ENCODE measurements at regions not wholly inside any gene's neighbourhood (a gene's known extent, or its start where the extent isn't known, plus 50 kb on each side); places are given as distances from the start of the nearest gene placed in this dataset.
A peak's percentile ranks its signal among the peaks of the same experiment; 100 is the strongest.
"Not testable (repeated sequence)": the region's sequence is repeated elsewhere in the genome, so short reads cannot be mapped to it uniquely, and the experiment has no call there.

DNA sequence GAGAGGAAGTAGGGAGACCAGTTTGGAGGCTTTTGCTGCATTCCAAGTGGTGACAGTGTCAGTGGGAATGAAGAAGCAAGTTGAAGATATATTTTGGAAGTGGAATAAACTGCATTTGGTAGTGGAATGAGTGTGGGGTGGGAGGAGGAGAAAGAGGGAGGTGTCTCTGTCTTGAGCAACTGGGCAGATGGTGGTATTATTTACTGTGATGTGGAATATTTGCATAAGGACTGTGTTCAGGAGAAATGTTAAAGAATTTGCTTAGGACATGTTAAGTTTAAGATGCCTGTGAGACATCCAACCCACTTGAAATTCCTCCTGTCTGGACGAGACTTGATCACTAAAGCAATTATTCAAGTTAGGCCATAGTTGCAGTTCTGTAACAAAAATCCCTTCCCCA is 448.9 kb upstream of the AMOT start:
- no peak for DNase-seq

DNA sequence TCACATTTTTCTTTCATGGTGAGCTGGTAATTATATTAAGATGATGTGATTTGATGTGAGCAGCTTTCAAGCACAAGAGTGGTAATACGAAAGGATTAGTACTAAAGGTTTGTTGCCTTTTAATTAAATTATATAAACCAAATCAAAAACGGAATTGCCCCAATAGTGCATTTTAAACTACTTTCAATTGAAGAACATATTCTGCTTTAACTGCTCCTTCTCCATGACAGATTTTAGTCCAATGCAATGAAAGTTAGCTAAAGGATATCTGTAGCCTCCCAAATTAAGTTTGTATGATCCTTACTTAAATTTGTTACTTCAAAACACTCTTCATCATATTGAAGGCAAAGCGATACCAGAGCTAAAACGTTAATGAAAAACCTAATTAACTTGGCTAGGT is 447.1 kb upstream of the AMOT start:
- DNase-seq, result no peak

DNA sequence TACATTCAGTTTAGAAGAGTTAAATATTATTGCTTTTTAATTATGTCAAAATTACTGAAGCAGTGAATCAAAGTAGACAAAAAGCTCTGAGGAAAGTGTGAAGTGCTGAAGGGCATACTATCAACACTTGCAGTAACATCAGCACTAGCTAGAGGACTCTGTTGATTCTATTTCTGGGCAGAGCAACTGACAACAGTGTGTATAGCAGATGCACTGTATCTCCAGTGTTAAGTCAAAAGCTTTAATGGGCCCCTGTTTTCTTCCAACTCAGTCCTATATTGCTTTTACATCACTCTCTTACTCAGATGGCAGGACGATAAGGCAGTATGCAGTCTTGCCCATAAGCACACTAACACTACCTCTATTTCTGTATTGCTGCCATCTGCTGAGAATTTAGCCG is 435.2 kb upstream of the AMOT start:
- no peak for DNase-seq

DNA sequence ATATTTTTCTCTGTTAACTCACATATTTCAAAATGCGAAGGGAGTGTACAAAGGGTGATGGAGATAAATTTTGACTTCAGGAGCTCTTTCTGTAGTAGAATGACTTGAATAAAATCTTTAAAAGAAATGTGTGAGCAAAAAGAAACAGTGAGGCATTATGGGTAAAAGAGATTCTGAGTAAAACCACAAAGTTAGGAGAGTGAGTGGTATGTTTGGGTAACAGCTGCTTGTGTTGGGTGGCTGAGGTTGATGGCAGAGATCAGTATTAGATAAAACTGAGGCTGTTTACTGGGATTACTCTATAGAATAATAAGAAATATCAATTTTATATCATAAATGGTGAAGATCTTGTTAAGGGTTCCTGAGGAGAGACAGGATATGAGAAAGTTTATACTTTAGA is 434.2 kb upstream of the AMOT start:
- peak; percentile 16 for DNase-seq

DNA sequence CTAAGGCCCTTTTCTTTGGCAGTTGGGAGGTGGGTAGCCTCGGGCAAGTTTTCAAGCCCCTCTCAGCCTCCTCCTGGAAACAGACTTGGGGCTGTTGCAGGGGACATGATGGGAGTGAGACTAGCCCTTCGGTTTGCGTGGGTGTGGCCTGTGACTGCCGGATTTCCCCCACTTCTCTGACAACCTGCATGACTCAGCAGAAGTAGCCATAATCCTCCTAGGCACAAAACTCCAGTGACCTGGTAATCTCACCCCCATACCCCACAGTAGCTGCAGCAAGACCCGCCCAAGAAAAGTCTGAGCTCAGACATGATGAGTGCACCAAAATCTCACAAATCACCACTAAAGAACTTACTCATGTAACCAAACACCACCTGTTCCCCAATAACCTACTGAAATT is 433.7 kb upstream of the AMOT start:
- no peak for DNase-seq

DNA sequence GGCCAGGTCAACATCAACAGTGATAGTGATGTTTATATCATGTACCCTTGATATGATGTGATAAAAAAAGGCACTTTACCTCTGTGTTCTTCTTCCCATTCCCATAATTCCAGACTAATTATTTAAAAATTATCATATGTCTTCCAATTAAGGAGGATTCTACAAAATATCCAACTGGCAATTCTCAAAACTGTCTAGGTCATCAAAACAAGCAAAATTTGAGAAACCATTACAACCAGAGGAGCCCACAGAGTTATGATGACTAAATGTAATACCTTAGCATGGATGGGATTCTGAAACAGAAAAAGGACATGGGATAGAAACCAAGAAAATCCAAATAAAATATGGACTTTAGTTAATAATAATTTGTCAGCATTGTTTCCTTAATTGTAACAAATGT is 428.6 kb upstream of the AMOT start:
- DNase-seq, result no peak

DNA sequence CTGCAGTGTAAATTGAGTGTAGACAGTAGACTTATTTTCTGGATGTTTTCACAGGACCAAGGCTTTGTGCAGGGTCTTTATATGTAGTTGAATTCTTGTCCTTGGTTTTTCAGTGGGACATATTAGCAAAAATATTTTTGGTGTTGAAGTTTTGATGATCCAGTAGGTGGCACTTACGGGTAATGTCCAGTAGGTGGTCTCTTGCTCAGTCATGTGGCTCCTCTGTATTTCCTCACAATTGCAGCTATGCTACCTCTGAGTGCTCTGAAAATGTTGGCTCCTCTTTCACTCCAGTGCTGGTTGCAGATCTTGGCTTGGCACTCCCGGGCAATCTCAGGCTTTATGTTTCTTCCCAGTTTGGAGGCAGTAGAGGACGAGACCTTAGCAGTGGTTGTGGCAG is 419.8 kb upstream of the AMOT start:
- DNase-seq, result no peak

DNA sequence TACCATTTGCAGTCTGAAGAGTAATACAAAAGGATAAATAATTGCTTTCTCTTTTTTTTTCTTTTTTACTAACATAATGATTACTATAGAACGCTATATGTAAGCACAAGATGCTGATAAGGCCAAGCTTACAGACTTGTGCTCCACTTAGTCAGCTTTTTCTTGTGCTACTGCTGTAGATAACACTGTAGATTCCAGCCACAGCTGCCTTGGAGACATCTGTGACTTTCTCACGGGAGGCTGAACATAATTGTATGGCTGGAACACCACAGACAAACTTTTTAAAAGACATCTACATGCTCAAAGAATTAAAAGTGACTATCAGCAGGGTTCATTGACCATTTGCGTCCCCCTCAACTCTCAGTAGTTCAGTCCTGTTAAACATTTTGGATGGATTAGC is 381.7 kb upstream of the AMOT start:
- no peak for DNase-seq

DNA sequence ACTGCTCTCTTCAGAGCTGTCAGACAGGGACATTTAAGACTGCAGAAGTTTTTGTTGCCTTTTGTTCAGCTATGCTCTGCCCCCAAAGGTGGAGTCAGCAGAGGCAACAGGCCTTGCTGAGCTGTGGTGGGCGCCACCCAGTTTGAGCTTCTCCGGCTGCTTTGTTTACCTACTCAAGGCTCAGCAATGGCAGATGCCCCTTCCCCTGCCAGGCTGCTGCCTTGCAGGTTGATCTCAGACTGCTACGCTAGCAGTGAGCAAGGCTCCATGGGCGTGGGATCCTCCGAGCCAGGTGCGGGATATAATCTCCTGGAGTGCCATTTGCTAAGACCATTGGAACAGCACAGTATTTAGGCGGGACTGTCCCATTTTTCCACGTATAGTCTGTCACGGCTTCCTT is 371.4 kb upstream of the AMOT start:
- DNase-seq, result no peak

DNA sequence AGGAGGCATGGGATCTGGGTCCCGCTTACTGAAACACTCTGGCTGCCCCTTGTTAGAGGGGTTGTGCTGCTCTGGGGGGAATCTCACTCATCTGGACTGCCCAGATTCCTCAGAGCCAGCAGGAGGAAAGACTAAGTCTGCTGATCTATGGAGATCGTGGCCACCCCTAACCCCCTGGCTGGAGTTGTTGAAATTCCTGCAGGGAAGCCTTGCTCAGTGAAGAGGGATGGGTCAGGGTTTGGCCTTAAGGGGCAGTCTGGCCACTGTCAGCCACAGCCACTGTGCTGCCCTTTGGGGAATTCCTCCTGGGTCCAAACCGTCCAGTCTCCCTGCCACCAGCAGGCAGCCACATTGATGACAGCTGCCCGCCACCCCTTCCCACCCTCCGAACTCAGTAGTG is 362.0 kb upstream of the AMOT start:
- DNase-seq, result no peak

DNA sequence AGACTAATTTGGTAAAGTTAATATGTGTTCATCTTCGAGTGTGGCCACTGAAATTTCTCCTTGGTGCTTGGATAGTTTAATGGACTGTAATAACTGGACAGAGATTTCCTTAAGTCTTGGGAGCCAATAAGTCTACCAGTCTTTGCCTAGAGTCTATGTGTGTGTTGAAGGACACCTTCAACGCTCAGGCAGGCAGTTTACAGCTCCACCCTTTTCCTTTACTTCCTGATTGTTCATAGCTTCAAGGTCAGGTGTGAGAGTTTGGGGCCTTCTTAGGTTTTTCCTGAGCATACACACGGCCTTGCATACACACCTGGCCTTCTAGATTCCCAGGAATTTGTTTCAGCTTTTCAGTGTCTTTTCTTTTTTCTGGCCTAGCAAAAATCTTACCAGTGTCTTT is 355.3 kb upstream of the AMOT start:
- DNase-seq, result no peak

DNA sequence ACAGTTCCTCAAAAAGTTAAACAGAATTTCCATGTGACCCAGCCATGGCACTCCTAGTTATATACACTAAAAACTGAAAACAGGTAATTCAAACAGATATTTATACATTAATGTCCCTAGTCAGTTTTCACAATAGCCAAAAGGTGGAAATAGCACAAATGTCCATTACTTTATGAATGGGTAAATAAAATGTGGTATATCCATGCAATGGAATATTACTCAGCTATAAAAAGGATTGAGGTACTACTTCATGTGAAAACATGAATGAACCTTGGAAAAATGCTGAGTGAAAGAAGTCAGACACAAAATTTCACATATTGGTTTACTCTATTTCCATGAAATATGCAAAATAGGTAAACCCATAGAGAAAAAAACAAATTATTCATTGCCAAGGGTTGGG is 351.8 kb upstream of the AMOT start:
- DNase-seq, result no peak

DNA sequence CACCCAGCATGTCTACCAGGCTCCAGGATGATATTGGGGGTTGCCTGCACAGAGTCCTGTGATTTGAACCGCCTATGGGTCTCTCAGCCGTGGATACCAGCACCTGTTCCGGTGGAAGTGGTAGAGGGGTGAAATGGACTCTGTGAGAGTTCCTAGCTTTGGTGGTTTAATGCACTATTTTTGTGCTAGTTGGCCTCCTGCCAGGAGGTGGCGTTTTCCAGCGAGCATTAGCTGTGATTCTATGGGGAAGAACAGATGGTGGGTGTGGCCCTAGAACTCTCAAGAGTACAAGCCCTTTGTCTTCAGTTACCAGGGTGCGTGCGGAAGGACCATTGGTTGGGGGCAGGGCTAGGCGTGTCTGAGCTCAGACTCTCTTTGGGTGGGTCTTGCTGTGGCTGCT is 316.9 kb upstream of the AMOT start:
- DNase-seq, result no peak

DNA sequence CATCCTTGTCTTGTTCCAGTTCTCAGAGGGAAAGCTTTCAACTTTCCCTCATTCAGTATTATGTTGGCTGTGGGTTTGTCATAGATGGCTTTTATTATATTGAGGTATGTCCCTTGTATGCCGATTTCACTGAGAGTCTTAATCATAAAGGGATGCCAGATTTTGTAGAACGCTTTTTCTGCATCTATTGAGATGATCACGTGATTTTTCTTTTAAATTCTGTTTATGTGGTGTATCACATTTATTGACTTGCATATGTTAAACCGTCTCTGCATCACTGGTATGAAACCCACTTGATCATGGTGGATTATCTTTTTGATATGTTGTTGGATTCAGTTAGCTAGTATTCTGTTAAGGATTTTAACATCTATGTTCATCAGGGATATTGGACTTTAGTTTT is 313.7 kb upstream of the AMOT start:
- not testable (repeated sequence) for DNase-seq

DNA sequence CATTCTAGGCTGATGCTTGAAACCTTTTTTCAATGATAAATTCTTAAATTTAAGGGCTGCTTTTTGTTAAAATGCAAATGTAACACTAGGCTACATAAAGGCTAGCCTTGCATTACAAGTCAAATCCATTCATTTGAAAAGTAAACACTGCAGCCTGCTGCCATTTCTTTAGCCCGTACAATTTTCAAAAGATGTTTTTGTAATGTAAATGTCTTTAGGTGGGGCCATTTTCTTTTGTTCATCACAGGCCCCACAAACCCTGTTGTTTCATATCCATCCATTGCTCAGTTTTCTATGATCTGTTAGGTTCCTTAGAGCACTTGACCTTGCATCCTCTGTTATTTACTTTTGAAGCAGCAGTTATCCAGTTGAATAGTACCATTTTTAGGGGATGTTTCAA is 296.2 kb upstream of the AMOT start:
- no peak for DNase-seq

DNA sequence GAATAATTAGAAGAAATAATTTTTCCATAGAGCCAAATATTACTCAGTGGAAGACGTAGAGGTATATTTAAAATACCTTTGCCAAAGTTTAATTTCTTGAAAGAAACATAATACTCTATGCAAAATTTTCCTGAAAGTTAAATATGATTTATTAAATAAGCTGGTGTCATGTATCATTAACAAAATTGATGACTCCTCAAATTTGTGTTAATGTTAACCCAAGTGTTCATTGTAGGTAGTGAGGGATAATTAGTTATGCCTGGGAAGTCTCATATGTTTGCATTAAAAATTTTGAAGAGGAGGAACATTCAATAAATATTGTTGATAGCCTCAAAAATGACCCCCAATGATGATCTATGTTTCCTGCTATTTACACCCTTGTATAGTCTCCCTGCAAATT is 292.7 kb upstream of the AMOT start:
- no peak for DNase-seq

DNA sequence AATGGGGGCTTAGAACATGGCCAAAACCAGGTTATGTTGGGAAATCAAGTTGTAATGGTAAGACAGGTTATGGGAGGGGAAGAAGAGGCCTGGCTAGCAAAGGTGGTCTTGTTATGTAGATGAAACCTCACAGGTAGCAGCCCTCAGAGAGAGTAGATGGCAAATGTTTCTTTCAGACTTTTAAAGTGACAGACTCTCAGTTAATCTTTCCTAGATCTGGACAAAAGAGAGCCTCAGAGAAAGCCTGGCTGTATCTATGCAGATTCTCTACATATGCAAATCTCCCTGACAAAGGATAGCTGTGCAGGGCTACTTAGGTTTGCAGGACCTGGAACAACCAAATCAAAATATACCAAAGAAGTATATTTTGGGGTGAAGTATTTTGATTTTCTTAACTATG is 284.1 kb upstream of the AMOT start:
- DNase-seq, result no peak

DNA sequence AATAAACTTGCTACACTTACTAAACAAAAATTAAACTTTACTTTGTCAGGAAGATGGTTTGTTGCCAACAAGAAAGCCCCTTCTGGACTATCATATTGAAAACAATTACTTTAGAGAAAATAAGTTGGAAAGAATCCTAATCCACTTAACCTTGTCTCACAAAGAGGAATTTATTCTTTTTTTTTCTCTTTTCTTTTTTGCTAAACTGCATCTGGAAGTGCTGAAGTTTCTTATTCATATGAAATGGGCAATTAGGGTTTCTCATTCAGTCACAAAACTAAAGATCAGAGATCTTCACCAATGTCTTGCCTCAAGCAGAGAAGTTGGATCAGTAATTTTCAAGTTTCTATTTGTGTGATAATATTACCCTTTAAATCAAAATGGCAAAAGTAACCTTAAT is 234.9 kb upstream of the AMOT start:
- no peak for DNase-seq

DNA sequence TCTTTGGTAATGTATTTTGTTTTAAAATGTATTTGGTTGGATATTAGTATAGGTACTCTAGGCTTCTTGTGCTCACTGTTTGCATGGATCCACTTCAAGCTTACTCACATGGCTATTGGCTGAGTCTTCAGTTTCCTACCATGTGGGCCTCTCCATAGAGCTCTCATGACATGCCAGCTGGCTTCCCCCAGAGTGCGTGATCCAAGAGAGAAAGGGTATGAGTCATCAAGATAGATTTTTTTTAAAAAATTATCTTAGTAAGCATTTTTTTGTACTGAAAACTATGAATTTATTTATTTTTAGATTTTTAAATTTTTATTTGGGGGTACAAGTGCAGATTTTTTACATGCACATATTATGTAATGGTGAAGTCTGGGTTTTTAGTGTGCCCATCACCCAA is 219.1 kb upstream of the AMOT start:
- DNase-seq, result no peak

DNA sequence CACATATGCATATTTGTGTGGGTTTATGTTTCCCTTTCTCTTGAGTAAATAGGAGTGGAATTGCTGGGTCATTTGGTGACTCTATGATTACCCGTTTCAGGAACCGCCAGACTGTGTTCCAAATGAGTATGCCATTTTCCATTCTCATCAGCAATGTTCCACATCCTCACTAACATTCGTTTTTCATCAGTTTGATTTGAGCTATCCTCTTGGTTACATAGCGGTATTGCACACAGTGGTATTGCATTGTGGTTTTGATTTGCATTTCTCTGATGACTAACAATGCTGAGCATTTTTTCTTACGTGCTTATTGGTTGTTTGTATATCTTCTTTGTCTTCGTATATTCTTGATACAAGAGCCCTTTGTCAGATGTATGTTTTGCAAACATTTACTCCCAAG is 218.0 kb upstream of the AMOT start:
- DNase-seq, result peak; percentile 60

DNA sequence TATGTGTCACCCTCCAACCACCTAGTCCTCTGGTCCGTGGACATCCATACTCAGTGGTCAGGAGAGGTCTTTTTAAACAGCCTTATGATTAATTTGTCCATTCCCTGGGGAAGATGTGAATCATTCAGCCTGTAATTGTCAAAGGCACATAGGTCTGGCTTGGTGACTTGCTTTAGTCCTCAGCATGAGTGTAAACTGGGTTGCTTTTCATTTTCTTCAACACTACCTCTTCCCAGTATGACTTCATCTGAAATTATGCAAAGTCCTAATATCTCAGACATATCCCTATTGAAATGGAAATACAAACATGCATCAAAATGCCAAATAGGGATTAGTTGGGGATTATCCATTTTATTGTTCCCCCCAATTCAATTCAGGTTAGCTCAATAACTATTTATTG is 208.3 kb upstream of the AMOT start:
- no peak for DNase-seq

DNA sequence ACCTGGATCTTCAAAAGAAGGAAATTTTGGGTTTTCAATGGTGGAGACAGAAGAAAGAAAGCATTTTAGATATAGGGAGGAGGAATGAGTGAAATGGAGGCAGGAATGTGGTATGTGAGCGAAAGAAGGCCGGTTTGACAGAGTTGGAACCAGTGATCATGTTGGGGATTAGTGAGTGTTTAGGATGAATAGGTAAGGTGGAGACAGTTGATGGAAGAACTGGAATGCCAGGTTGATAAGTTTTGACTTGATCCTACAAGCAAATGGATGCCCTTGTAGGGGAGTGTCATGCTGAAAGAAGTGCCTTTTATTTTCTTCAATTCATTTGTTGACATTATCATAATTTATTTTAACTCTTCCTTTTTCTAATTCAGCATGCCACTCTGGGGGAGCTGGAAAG is 207.8 kb upstream of the AMOT start:
- DNase-seq, result no peak

DNA sequence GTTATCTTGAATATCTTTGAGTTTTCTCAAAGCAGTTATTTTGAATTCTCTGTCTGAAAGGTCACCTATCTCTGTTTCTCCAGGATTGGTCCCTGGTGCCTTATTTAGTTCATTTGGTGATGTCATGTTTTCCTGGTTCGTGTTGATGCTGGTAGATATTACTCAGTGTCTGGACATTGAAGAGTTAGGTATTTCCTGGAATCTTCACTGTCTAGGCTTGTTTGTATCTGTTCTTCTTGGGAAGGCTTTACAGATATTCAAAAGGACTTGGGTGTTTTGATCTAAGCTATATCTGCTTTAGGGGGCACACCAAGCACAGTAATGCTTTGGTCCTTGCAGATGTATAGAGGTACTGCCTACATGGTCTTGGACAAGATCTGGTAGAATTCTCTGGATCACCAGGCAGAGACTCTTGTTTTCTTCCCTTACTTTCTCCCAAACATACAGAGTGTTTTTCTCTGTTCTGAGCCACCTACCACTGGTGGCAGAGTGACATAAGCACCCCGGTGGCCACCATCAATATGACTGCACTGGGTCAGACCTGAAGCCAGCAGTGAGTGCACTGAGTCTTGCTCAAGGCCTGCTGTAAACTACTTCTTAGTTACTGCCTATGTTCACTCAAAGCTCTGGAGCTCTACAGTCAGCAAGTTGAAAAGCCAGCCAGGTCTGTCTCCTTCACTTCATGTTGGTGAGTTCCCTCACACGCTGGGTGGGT is 193.5 kb upstream of the AMOT start:
- no peak for DNase-seq

DNA sequence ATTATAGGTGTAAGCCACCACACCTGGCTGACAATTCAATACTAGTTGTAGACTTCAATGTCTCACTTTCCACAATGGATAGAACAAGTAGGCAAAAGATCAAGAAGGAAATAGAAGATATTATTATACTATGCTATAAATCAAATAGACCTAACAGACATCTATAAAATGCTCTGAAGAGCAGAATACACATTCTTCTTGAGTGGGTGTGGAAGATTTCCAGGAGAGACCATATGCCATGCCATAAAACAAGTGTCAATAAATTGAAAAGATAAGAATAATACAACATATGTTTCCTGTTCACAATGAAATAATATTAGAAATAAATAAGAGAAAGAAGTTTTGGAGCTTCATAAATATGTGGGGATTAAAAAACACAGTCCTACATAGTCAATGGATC is 179.3 kb upstream of the AMOT start:
- DNase-seq, result no peak

DNA sequence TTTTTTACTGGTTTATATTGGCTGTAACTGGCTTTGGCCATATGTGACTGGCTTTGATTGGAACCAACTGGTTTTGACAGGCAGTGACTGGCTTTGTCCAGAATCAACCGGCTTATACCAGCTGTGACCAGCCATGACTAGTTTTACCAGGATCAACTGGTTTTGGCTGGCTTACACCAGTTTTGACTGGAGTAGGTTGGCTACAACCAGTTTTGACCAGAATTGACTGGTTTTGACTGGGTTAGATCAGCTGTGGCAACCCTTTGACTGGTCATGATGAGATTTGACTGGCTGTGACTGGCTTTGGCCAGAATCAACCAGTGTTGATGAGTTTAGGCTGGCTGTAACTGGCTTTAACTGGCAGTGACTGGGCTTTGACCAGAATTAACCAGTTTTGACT is 169.2 kb upstream of the AMOT start:
- DNase-seq, result no peak

DNA sequence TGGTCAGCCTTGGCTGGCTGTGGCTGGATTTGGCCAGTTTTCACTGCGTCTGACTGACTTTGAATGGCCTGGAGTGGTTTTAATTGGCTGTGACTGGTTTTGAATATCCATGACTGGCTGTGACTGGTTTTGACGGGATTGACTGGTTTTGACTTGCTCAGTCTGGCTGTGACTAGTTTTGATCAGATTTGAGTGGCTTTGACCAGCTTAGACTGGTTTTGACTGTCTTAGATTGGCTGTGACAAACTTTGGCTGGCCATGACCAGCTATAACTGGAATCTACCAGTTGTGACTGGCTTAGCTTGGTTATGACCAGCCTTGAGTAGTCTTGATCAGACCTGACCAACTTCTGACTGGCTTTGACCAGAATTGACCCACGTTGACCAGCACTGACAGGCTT is 168.4 kb upstream of the AMOT start:
- DNase-seq, result no peak

Data from activated CD4-positive, alpha-beta T cell treated with anti-CD3 and anti-CD28 coated beads, Interleukin-2, amount 50 U/mL, for 16 hours (primary cell).